ENCODE measurements at regions not wholly inside any gene's neighbourhood (a gene's known extent, or its start where the extent isn't known, plus 50 kb on each side); places are given as distances from the start of the nearest gene placed in this dataset.

DNA sequence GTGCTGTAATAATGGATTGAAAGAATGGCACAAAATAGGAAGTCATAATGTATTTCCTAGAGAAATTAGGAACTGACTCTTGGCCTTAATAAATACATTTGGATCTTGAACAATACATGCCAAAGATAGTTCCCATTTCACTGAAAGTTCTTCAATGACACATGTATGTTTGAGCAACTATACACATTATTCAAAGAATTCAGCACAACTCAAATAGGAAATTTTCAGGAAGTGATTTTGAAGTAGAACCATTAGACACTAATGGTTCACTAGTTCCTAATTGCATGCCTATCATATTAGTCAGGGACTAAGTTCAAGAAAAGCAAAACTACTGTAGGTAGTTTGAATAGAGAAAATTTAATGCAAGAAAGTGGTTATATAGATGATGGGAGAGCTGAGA, 404.7 kb downstream of the LMO4 start:
- DNase-seq, result no peak

- no peak for DNase-seq
Observed at GRCh38 chr1:87735750-87736149, 407.1 kb downstream of the LMO4 start.

- DNase-seq, result no peak
Observed at GRCh38 chr1:87739141-87739540, 410.5 kb downstream of the LMO4 start.

GRCh38 chr1:87739704-87740103, 411.0 kb downstream of the LMO4 start:
- DNase-seq, result no peak

GRCh38 chr1:87743256-87743655, 414.6 kb downstream of the LMO4 start:
- DNase-seq, result no peak

GRCh38 chr1:87744056-87744455, 415.4 kb downstream of the LMO4 start:
- no peak for DNase-seq

DNA sequence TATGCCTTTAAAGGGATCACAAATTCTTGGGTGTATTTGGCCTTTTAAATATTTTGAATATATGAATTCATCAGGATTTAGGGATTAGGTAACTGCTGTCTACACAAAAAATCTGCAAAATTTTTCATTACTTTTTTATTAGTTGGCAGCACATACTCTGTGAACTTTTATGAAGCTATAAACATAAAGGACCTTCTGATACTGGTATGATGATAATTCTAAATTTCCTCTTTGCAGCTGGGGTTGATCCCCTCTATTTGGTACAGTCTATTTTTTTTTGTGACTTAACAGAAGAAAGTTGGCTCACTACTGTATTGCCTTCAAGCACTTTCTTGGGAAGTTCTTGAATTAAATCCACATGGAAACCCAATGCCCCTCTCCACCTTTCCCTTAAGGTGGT, 416.1 kb downstream of the LMO4 start:
- DNase-seq, result no peak

DNA sequence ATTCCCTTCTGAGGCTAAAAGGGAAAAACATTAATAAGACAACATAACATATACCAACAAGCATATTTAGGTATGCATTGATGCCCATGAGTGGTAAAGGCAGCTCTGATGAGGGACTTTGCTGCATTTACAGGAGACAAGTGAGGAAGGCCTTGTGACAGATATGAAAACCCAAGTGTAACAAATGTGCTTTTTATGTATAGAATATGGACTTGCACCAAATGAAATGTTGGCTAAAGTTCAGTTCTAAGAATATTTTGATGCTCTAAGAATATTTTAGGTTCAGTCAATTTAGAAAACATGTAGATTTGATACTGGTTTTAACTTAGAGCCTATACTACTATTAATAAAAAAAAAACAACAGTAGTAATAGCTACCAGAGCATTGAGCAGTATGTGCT, 424.7 kb downstream of the LMO4 start:
- no peak for DNase-seq

DNA sequence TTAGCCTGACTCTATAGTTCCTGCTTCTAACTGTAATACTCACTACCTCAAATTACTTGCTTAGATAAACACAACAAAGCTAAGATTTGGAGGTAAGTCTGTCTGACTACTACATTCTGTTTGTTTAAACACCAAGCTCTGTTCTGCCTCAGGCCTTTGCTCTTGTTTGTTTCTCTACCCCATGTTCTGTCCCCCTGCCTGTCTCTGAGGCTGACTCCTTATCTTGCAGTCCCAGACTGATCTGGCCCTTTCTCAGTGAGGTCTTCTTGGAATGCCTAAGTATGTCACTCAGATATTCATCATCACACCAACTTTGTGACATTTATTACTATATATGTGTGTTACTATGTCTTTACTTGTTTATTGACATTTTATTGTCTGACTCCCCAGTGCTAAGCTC, 425.5 kb downstream of the LMO4 start:
- no peak for DNase-seq

DNA sequence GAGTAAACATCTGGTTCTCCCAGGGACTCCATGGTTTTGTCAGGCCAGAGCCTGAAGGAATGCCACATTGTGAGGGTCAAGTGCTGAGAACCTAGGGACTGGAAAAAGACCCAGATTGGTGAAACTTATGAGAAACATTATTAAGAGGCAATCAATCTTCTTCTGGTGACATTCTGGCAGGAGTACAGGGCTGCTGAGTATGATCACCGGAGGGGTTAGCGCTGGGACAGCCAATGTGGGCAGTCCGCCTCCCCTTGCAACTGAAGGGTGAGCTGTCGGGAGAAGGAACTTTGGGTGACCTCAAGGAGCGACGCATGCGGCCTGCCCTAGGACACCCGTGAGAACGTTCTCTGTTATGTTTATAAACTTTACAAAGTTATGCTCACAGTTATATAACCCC, 429.0 kb downstream of the LMO4 start:
- no peak for DNase-seq

GRCh38 chr1:87759421-87760087, 430.9 kb downstream of the LMO4 start:
- no peak for DNase-seq

DNA sequence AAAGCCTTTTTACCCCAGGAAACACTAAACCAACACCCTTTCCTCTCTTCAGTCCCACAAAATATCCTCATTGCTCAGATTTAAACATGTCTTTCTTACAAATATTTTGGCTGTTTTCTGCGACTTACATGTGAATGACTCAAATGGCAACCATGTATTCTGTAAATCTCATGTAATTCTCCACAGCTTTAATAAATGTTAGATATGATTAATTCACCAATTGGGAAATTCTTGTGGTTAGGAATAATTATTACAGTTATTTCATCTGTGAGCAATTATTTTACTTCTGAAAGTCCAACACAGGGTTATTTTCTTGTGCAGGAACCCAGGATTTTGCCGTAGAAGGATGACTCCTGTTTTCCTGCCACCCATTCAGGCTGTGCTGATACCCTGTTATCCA, 431.5 kb downstream of the LMO4 start:
- no peak for DNase-seq

DNA sequence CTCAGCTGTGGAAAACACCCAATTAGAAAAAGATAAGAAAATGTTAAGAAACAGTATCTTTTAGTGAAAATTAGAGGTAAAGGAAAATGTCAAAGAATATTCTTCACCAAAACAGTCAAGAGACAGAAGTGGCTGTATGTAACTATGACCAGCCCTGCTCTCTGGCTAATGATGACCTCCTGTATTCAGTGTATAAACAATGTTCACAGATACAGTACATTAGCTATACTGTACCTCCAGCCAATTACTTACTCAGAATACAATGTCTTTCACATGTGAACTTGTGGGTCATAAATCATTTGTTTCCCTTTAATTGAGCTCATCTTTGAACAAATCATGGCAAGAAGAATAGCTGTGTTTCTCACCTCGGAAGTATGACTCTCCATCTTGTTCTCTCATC, 432.0 kb downstream of the LMO4 start:
- no peak for DNase-seq

- no peak for DNase-seq
Observed at GRCh38 chr1:87763483-87763882, 434.8 kb downstream of the LMO4 start.

DNA sequence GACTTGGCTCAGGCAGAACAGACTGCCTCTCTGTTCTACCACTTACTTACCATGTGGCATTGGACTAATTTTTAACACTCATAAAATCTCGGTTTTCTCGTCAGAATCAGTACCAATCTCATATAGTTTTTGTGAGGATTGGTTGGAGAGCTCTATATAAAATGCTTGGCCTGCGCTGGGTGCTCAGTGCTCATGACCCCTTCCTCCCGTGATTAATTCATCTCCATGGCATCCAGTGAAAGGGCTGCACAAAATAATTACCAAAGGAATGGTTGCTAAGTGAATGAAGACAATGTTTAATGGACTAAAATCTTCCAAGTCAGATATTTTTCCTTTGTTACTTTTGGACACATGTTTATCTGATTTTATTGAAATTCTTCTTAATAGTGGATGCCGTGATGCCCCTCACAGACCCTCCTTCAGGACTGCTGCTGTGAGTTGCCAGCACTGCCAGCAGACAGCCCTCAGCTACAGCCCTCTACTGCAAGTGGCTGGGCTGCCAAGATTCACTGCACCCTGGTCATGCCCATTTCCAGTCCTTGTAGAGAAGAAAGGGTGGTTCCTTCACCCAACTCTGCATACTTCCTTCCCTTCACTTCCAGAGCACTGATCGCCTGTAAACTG, 436.5 kb downstream of the LMO4 start:
- no peak for DNase-seq

DNA sequence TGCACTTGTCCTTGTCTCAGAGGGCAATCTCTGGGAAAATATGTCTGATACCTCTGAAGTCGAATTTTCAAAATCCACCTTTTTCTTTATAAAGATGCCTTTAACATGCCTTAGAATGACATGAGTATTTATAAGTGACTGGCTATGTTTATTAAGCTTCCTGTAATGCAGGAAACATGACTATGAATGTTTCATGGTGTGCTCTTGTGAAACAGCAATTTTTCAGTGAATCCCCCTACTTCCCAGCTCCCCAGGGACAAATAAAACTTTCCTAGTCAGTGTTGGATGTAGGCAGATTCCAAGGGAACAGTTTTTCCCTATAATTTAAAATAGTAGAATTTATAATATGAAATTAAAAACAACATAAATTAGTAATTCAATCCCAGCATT, 437.0 kb downstream of the LMO4 start:
- DNase-seq, result no peak

DNA sequence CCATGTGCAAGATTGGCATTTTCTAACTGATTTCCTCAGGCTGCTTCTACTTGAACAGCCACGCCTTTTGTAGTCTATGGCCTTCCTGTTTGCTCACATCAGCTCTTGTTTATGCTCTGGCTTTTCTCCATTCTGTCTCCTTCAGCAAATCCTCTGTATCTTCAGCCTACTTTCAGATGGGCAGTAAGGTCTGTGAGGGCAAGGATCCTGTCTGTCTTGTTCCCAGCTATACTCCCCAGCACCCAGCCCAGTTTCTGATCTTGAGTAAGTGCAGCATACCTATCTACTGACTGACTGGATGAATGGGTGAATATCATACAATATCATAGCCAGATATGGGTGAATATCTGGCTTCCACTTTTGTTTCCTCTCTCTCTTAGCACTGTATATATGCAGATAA, 438.1 kb downstream of the LMO4 start:
- DNase-seq, result no peak

GRCh38 chr1:87778896-87779295, 450.2 kb downstream of the LMO4 start:
- no peak for DNase-seq

GRCh38 chr1:87781554-87781953, 452.9 kb downstream of the LMO4 start:
- DNase-seq, result no peak

- no peak for DNase-seq
Observed at GRCh38 chr1:87783315-87783714, 454.6 kb downstream of the LMO4 start.

GRCh38 chr1:87785386-87785785, 456.7 kb downstream of the LMO4 start:
- DNase-seq, result no peak

DNA sequence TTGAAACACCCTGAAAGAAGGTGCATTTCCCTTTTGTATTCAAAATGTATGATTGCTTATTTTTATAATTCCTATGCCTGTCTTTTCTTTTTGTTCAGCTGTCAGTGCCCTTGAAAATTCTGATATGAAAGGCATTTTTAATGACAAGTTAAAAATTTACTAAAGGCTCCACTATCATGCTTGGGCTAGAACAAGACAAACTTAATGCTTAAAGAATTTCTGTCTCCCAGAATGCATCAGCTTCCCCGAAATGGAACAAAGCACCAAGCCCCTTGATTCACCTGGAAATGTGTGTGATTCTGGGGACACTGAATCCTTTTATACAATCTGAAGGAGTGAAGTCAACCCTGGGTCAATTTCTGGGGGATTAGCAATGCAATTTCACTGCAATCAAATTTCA, 457.5 kb downstream of the LMO4 start:
- DNase-seq, result no peak

- no peak for DNase-seq
Observed at GRCh38 chr1:87786861-87787545, 458.3 kb downstream of the LMO4 start.

DNA sequence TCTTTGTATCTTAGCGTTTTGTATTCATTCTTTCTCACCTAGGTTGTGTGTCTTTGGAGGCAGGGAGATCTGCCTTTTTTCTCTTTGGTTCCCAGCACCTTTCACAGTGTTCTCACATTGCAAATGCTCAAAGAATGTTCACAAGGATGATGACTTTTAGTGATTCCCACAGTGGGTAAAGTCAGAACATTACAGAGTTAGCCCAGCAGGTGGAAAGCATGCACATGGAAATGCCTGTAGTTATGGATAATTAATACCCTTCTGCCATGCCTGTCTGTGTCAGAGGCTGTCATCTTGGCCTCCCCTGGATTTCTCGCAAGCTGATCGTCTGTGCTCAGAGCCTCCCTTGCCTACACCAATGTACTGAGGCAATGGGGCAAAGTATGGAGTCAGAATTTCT, 458.9 kb downstream of the LMO4 start:
- DNase-seq, result no peak

DNA sequence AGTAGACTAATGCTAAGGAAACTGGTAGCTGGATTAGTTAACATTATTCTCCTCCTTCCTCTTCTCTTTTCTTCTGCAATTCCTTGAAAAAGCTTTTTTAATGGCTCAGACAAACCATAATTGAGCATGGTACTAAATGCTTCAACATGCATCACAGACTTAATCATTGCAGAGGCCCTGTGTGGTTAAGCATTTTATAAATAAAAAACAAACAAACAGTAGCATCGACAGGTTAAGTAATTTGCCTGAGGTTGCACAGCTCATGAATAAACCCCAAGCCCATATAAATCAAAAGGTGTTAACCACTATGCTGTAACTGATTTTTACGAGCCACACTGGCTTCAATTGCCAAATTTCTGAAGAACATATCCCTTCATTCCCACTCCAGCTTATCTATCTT, 462.1 kb downstream of the LMO4 start:
- no peak for DNase-seq
